Choroid plexus epithelial cell (primary cell): ENCODE measurements at regions not wholly inside any gene's neighbourhood (a gene's known extent, or its start where the extent isn't known, plus 50 kb on each side); places are given as distances from the start of the nearest gene placed in this dataset.

ENCODE experiments used
- DNase-seq: peaks from one replicate; pipeline ENCODE4 v3.0.0-alpha.2; 2010; ENCODE audit warnings: low read depth
- H3K4me3 ChIP-seq: 2 replicates; pipeline ENCODE4 v1.5.1; 2011; ENCODE audit warnings: low read depth, mild to moderate bottlenecking, control low read depth, low read length, moderate library complexity
- TF ChIP-seq, protein P1 (sequence below): conservative IDR thresholded peaks from 2 replicates; pipeline ENCODE4 v1.5.1; 2011; ENCODE audit warnings: low read depth, mild to moderate bottlenecking, control low read depth, inconsistent platforms, low read length, moderate library complexity

GRCh38 chr20:7378864-7379605 lies 561.2 kb downstream of the HAO1 start:
- H3K4me3 ChIP-seq: no peak overlapping the region
- TF ChIP-seq, protein P1, sequence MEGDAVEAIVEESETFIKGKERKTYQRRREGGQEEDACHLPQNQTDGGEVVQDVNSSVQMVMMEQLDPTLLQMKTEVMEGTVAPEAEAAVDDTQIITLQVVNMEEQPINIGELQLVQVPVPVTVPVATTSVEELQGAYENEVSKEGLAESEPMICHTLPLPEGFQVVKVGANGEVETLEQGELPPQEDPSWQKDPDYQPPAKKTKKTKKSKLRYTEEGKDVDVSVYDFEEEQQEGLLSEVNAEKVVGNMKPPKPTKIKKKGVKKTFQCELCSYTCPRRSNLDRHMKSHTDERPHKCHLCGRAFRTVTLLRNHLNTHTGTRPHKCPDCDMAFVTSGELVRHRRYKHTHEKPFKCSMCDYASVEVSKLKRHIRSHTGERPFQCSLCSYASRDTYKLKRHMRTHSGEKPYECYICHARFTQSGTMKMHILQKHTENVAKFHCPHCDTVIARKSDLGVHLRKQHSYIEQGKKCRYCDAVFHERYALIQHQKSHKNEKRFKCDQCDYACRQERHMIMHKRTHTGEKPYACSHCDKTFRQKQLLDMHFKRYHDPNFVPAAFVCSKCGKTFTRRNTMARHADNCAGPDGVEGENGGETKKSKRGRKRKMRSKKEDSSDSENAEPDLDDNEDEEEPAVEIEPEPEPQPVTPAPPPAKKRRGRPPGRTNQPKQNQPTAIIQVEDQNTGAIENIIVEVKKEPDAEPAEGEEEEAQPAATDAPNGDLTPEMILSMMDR: no peak
- no peak for DNase-seq

GRCh38 chr20:7379621-7380220 lies 560.5 kb downstream of the HAO1 start:
- no peak for DNase-seq
- TF ChIP-seq, protein P1: no peak
- no peak overlapping the region for H3K4me3 ChIP-seq

DNA sequence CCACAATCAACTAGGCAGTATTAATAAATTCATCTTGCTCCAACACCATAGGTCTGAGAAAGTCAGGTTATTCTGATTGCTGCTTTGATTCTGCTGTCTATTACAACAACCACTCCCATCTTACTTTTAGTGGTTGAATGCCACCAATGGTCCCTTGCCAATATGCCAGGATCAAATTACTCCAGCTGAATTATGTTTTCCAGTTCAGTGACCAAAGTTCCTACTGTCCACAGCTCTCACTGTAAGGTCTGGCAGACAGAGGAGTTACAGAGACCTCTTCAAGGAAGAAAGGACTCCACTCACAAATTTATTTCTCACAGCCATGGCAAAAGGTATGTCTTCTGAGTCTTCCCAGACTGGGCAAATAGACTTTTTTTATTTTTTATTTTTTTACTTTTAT lies 557.0 kb downstream of the HAO1 start:
- TF ChIP-seq, protein P1: no peak
- H3K4me3 ChIP-seq: no peak overlapping the region
- DNase-seq: no peak

GRCh38 chr20:7387638-7388193 lies 552.5 kb downstream of the HAO1 start:
- H3K4me3 ChIP-seq: no peak overlapping the region
- TF ChIP-seq, protein P1: no peak
- no peak for DNase-seq

GRCh38 chr20:7389216-7389615 lies 551.0 kb downstream of the HAO1 start:
- no peak overlapping the region for H3K4me3 ChIP-seq
- no peak for DNase-seq
- TF ChIP-seq, protein P1: no peak

- H3K4me3 ChIP-seq: no peak overlapping the region
- TF ChIP-seq, protein P1: no peak
- DNase-seq: peak; percentile 24
Observed at GRCh38 chr20:7392542-7393206, 547.6 kb downstream of the HAO1 start.
